HFF-Myc (cell line): ENCODE measurements at regions not wholly inside any gene's neighbourhood (a gene's known extent, or its start where the extent isn't known, plus 50 kb on each side); places are given as distances from the start of the nearest gene placed in this dataset.

ENCODE experiments used
- DNase-seq: peaks from one replicate; pipeline ENCODE4 v3.0.0-alpha.2; 2011; ENCODE audit warnings: low read depth; ENCODE audit errors: extremely low read depth
- H3K4me3 ChIP-seq: replicated peaks from 2 replicates; pipeline ENCODE4 v1.5.1; 2011; ENCODE audit warnings: low read depth, mild to moderate bottlenecking, control low read depth, low read length
- TF ChIP-seq, protein P1 (sequence below): IDR thresholded peaks from 2 replicates; pipeline ENCODE4 v1.5.1; 2012; ENCODE audit warnings: mild to moderate bottlenecking, low read depth, low read length, control low read depth; ENCODE audit errors: missing control alignments

DNA sequence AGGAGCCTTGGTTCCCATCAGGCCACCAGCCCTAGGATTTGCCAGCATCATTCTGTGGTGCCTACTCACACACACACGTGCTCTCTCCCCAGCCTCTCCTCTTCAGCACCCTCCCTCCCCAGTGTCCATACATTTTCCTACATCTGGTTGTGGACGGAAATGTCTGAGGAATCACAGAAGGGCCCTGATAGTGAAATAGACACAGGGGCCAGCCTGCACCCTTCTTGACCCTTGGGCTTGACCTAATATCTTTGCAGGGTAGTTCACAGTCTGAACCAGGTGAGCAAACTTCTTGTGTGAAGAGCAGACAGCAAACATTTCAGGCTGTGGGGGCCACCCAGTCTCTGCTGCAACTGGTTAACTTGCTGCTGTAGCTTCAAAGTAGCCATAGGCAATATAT is 108.5 kb upstream of the NXT1 start:
- no peak overlapping the region for H3K4me3 ChIP-seq
- DNase-seq: no peak
- TF ChIP-seq, protein P1, sequence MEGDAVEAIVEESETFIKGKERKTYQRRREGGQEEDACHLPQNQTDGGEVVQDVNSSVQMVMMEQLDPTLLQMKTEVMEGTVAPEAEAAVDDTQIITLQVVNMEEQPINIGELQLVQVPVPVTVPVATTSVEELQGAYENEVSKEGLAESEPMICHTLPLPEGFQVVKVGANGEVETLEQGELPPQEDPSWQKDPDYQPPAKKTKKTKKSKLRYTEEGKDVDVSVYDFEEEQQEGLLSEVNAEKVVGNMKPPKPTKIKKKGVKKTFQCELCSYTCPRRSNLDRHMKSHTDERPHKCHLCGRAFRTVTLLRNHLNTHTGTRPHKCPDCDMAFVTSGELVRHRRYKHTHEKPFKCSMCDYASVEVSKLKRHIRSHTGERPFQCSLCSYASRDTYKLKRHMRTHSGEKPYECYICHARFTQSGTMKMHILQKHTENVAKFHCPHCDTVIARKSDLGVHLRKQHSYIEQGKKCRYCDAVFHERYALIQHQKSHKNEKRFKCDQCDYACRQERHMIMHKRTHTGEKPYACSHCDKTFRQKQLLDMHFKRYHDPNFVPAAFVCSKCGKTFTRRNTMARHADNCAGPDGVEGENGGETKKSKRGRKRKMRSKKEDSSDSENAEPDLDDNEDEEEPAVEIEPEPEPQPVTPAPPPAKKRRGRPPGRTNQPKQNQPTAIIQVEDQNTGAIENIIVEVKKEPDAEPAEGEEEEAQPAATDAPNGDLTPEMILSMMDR: no peak

DNA sequence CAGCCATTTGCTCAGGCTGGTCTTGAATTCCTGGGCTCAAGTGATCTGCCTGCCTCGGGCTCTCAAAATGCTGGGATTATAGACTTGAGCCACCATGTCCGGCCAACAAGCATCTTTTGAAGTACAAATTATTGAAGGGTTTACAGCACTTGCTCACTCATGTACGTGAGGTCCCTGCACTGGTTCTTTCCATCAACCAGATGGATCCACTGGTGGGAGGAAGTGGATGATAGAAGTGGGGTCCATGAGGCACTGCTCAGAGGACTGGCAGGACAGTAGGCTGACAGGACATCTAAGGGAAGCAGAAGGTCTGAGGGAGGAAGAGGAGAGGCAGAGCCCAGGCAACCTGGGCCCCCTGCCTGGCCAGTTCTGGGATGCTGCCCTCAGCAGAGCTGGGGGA is 109.2 kb upstream of the NXT1 start:
- no peak overlapping the region for H3K4me3 ChIP-seq
- DNase-seq: no peak
- TF ChIP-seq, protein P1: no peak

DNA sequence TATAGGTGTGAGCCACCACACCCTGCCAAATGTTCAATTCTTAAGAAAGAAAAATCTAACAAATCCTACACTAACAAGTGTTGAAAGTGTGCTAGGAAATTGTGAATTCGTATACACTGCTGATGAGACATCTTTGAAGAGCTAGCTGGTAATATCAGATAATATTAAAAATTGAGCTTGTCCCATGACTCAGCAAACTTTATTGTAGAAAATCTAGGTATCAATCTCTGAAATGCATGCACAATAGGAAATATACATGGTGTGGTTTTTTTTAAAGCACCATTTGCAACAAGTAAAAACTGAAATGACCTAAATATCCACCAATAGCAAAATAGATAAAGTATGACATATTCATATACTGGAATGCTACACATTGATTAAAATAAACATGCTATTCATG is 110.1 kb upstream of the NXT1 start:
- DNase-seq: no peak
- no peak overlapping the region for H3K4me3 ChIP-seq
- TF ChIP-seq, protein P1: no peak

DNA sequence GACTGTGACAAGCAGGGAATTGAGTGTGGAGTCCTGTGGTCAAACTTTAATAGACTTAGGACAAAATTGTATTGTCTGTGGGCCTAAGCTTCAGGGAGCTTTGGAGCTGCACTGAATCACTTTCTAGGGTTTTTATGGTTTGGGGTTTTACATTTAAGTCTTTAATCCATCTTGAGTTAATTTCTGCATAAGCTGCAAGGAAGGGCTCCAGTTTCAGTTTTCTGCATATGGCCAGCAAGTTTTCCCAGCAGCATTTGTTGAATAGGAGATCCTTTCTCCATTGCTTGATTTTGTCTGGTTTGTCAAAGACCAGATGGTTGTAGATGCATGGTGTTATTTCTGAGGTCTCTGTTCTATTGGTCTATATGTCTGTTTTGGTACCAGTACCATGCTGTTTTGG is 113.4 kb upstream of the NXT1 start:
- no peak overlapping the region for H3K4me3 ChIP-seq
- TF ChIP-seq, protein P1: no peak
- DNase-seq: no peak

DNA sequence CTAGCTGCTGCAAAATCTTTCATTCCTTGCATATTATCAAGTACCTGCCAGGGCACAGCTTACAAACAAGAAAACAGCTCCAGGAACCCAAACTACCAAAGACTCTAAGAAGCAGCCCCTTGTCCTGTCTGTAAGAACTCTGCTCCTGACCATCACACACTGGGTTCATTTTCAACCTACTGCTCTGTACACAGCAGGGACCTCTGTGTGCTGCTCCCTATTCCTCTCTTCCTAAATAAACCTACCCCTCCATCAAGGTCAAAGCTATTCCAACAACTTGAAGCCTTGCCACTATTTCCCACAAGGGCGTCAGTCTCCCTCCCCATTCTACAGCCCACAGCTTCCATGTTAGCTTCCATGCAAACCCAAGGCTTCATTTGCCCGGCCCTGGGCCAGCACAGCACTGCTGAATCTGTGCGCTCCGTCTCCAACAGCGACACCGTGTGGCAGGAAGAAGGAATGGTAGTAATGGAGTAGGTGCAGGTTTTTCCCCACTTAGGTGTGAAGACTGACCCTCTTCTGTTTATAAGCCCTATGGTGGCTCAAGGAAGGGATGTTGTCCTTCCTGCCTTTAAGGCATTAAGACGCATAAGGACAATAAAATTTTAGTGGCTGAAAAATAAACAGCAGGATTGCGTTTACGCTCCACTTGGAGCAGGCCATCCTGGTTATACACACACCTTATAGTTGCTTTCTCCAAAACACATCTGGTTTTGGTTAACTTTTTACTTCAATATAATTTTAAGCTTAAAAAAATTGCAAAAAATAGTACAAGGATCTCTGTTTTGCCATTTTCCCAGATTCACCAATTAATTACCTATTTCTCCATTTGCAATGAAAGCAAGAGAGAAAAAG is 115.2 kb upstream of the NXT1 start:
- DNase-seq: no peak

DNA sequence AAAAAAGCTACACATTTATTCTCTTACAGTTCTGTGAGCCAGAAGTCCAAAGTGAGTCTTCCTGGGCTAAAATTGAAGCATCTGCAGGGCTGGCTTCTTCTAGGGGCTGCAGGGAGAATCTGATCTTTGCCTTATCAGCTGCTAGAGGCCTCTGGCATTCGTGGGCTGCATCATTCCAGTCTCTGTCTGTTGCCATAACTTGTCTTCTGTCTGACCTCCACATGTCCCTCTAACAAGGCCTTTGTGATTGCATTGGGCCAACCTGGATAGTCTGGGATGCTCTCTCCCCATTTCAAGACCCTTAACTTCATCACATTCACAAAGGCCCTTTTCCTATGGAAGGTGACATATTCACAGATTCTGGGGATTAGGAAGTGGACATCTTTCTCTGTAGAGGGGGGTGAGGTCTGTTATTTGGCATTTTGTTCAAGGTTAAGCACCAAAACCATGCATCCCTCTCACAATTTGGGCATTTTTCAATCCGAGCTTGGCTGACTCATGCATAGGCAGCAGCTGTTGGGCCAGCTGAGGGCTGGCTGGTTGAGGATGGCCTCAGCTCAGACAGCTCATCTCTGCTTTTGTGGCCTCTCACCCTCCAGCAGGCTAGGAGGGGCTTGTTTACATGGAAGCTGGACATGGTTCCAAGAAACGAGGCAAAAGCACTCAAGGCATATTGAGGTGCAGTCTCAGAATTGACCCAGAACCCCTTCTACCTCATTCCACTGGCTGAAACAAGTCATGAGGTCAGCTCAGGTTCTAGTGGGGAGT is 116.1 kb upstream of the NXT1 start:
- no peak for DNase-seq
- TF ChIP-seq, protein P1: no peak
- H3K4me3 ChIP-seq: no peak overlapping the region

More for the DNA sequence above, 115.2 kb upstream of the NXT1 start:
- no peak overlapping the region for H3K4me3 ChIP-seq
- TF ChIP-seq, protein P1: peak; percentile 79
